Fibroblast of the conjunctiva (primary cell): ENCODE measurements at regions not wholly inside any gene's neighbourhood (a gene's known extent, or its start where the extent isn't known, plus 50 kb on each side); places are given as distances from the start of the nearest gene placed in this dataset.

Experiments used
- DNase-seq: peaks from one replicate; pipeline ENCODE4 v3.0.0-alpha.2; 2010; ENCODE audit warnings: low read depth

GRCh38 chr6:133583907-133584427 lies 304.9 kb upstream of the TCF21 start:
- no peak for DNase-seq

- no peak for DNase-seq
Measured at GRCh38 chr6:133584823-133585222, 304.1 kb upstream of the TCF21 start.

GRCh38 chr6:133585978-133586377 lies 302.9 kb upstream of the TCF21 start:
- no peak for DNase-seq

- DNase-seq = no peak
Measured at GRCh38 chr6:133587546-133588160, 301.3 kb upstream of the TCF21 start.

- no peak for DNase-seq
Measured at GRCh38 chr6:133590196-133590595, 298.7 kb upstream of the TCF21 start.

GRCh38 chr6:133590814-133591213 lies 298.1 kb upstream of the TCF21 start:
- peak; percentile 41 for DNase-seq

GRCh38 chr6:133591275-133591674 lies 297.6 kb upstream of the TCF21 start:
- no peak for DNase-seq

GRCh38 chr6:133594652-133595110 lies 294.2 kb upstream of the TCF21 start:
- no peak for DNase-seq

- DNase-seq = no peak
Measured at GRCh38 chr6:133595111-133595761, 293.7 kb upstream of the TCF21 start.

GRCh38 chr6:133606852-133607251 lies 282.1 kb upstream of the TCF21 start:
- DNase-seq = no peak

GRCh38 chr6:133608620-133609019 lies 280.3 kb upstream of the TCF21 start:
- DNase-seq = no peak

- DNase-seq = peak; percentile 97
Measured at GRCh38 chr6:133609415-133610226, 279.3 kb upstream of the TCF21 start.

GRCh38 chr6:133610227-133610840 lies 278.6 kb upstream of the TCF21 start:
- DNase-seq = no peak

- peak; percentile 26 for DNase-seq
Measured at GRCh38 chr6:133610971-133611370, 277.9 kb upstream of the TCF21 start.

GRCh38 chr6:133612459-133612858 lies 276.5 kb upstream of the TCF21 start:
- no peak for DNase-seq

GRCh38 chr6:133613211-133613610 lies 275.7 kb upstream of the TCF21 start:
- no peak for DNase-seq

- peak; percentile 41 for DNase-seq
Measured at GRCh38 chr6:133621751-133622150, 267.2 kb upstream of the TCF21 start.

GRCh38 chr6:133623065-133623464 lies 265.8 kb upstream of the TCF21 start:
- DNase-seq = peak; percentile 78

- DNase-seq = no peak
Measured at GRCh38 chr6:133623621-133624020, 265.3 kb upstream of the TCF21 start.

GRCh38 chr6:133626096-133626666 lies 262.7 kb upstream of the TCF21 start:
- DNase-seq = no peak

- DNase-seq = no peak
Measured at GRCh38 chr6:133629970-133630369, 258.9 kb upstream of the TCF21 start.

GRCh38 chr6:133630651-133631050 lies 258.3 kb upstream of the TCF21 start:
- DNase-seq = no peak
